T-helper 22 cell (primary cell): ENCODE measurements at regions not wholly inside any gene's neighbourhood (a gene's known extent, or its start where the extent isn't known, plus 50 kb on each side); places are given as distances from the start of the nearest gene placed in this dataset.

Source experiments
- DNase-seq: peaks from one replicate; pipeline ENCODE4 v3.0.0-alpha.2; 2020; ENCODE audit warnings: low read depth

DNA sequence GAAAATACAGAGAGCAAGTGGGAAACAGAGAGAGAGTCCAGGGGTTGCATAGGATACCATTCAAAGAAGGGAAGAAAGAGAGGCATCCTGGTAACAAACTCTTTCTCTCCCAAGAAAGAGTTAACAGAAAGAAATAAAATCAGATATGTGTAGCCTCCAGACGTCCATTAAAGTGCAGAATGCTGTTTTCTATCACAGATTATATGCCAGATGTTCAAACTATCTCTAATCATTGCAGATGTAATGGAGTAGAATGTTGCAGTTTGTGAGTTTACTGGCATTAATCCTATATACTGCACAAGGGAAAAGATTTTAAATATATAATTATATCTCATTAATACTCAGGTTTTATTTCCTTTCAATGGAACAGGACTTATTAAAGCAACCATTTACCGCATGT is 369.4 kb downstream of the ZNF536 start:
- DNase-seq, result no peak

DNA sequence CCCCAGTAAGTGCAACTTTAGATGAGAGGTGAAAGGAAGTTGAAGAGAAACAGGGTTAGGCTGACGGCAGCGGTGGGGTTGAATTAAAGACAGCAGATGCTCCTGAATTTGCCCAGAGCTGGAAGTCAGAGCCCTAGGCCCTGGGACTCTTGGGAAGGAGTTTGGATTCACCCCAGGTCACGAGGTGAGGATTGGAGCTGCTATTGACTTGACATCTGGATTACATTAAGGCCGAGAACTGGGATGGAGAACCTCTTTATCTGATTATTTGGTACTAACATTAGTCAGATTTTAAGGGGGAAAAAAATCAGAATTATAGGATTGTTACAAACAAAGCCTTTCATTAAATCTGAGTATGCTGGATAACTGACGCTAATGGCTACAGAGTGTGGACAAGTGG is 367.2 kb downstream of the ZNF536 start:
- DNase-seq, result no peak

- no peak for DNase-seq
Measured at GRCh38 chr19:30738047-30738446, 365.9 kb downstream of the ZNF536 start.

- DNase-seq, result no peak
Measured at GRCh38 chr19:30734669-30735068, 362.5 kb downstream of the ZNF536 start.

DNA sequence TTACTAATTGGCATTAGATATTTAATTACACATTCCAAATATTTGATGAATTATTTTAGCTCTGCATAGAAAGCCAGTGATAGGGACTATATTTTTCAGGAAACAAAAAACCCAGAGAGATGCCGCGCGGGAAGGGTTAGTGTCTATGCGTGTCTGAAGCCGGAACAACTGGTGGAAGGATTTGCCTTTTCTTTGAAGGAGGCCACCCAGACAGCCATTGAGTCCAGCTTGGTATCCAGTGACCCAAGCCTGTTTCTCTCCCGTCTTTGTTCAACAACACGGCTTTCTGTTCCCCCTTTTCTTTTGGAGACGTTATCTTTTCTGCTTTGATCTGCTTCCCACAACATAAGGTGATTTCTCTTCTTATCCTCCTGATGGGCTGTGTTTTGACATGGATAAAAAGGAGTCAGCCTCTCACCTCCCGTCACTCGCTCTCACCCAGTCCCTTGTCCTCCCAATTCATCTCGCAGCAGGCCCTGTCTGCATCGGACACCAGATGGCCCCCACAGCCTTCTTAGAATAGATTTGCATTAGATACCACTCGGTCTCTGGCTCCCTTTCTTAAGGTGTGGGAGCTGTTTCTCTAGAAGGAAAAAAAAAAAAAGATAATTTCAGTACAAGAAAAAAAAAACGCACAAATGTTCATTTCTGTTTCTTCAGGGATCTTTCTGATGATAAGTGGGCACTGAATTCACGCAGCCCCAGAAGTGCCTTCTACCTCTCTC is 361.8 kb downstream of the ZNF536 start:
- no peak for DNase-seq

GRCh38 chr19:30731591-30731990 is 359.4 kb downstream of the ZNF536 start:
- DNase-seq, result no peak

DNA sequence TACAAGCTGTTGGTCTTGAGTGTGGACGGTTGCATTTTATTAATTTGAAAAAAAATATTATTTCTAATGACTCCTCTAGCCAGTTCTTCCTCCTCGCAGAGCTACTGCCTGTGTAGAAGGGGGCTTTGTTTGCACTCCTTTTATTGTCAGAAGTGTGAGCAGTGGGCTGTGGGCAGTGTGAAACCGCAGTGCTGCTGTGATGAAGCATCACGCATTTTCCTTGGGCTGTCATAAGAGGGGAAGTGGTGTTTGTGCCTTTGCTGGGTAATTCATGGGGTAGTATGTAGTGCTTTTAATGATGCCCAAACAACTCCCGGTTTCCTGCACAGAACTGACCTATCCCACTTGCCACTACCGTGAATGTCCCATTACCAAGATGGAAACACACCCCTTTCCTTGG is 357.3 kb downstream of the ZNF536 start:
- no peak for DNase-seq

DNA sequence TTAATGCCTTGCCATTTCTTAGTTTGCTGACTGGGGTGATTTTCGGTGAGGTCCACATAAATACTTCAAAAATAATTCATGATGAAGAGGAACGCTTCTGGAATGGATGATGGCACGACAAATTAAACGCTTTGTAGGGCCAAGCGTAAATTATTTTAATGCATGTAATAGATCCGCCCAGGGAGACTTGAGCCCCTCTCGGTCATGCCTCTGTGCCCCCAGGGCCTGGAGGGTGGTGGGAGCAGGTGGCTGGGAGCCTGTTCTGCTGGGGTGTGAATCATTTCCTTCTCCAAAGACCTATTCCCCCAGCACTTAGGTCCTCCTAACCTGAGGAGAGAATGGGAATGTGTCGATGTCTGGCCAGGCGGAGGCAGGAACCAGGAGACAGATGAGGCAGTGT is 350.6 kb downstream of the ZNF536 start:
- DNase-seq, result no peak

DNA sequence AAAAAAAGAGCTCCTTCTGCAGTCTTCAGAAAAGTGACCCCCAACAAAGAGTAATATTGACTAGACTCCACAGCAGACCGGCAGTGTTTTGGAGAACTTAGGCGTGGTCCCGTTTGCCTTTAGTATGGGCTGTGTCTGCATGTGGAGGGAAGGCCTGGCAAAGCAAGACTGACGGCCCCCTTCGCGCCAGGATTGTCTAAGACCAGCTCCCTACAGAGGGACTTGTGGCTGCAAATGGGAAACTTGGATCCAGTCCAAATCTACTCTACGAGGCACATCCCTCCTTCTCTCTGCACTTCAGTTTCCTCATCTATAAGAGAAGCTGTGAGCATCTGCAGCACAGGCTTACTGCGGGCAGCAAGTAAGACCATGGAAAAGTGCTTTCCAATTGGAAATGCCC is 350.0 kb downstream of the ZNF536 start:
- no peak for DNase-seq

DNA sequence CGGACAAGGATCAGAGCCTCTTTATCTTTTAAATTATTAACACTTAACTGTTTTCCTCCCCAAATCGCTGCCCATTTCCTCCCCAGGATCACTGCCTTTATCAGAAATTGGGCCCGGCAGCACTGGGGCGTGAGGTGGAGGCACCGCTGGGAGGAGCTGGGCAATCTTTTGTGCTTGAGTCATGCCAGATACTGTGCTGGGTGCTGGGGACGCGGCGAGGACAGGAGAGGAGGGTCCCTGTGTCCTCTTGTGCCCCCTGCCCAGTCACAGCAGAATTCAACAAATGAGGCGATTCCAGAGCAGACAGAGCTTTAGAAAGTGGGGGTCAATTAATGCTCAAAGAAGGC is 347.8 kb downstream of the ZNF536 start:
- DNase-seq, result no peak

GRCh38 chr19:30719189-30719998 is 347.2 kb downstream of the ZNF536 start:
- no peak for DNase-seq

- DNase-seq, result no peak
Measured at GRCh38 chr19:30718707-30719106, 346.5 kb downstream of the ZNF536 start.

DNA sequence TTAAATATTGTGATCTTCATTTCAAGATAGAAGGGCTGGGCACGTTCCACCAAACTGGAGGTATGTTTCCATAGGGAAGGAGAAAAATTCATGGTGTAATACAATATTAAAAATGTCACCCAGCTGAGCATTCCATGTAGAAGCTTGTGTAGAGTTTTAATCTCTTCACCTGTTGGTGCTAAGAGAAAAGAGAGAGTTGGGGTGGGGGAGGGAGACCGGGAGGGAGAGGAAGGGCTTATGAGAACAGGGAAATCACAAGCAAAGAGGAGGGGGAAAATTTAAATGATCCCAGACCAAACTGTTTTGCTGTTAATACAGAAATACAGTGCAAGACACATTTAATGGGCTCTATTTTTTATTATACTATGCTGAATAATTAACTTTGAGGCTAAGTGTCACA is 345.8 kb downstream of the ZNF536 start:
- DNase-seq, result no peak

DNA sequence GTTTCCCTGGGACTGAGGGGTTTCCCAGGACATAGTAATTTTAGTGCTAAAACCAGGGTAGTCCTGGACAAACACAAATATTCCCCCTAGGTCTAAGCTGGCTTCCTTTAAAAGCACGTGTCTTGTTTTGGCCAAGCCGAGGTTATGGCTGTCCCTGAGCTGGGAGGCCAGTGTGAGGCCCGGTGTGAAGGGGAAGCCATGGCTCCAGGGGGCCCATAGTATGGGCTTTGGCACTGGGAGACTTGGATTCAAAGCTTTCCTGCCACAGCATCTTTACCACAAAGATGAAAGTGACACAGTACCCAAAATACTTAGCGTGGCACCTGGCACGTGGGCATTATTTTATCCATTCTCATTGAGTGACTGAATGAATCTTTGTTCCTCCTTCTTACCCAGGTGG is 345.2 kb downstream of the ZNF536 start:
- no peak for DNase-seq

GRCh38 chr19:30712431-30713337 is 340.5 kb downstream of the ZNF536 start:
- no peak for DNase-seq

- no peak for DNase-seq
Measured at GRCh38 chr19:30711826-30712225, 339.6 kb downstream of the ZNF536 start.

DNA sequence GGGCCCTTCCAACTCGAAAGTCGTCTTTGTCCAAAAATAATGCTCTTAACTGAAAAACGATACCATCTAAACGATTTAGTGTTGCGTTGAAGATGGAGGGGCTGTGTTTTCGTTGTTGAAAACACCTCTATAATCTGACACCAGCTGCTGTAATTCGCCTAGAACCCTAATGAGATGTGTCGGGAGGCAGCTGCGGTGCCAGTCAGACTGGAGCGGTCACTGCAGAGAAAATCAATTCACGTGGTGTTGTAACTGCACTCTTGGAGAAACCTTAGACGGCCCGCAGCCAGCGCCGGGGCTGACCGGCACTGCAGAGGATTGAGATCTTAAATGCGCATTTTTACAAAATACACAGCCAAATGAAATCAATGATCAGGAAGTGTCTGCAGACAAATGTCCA is 339.1 kb downstream of the ZNF536 start:
- DNase-seq, result no peak

DNA sequence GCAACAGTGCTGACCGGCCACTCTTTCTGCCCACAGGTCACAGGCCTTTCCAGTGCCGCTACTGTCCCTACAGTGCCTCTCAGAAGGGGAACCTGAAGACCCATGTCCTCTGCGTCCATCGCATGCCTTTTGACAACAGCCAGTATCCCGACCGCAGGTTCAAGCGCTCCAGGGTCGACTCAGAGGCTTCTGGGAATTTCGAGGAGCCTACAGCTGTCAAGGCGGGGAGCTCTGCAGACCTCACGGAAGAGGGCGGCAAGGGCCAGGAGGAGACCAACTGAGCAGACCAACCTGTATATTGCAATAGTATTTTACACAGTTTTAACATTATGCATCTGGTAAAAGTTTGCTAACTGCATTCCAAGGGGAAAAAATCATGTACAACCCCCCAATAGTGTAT is 338.5 kb downstream of the ZNF536 start:
- DNase-seq, result no peak

- no peak for DNase-seq
Measured at GRCh38 chr19:30708416-30709178, 336.4 kb downstream of the ZNF536 start.

GRCh38 chr19:30704771-30705330 is 332.7 kb downstream of the ZNF536 start:
- no peak for DNase-seq

DNA sequence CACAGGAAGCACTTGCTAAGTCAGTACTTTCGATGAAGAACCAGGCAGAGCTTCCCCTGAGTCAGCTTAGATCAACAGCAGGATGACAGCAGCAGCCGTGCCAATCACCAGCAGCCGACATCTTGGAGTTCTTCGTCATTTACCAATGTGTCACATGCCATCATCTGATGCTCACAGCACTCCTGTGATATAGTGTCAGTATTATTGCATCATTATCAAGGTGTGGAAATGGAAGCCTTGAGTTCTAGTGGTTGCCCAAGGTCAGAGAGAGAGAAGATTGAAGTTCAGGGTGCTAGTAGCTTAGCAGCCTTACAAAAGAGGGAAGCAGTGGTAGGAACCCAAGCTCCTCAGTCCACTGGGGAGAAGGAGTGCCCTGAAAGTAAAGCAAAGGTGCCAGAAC is 331.5 kb downstream of the ZNF536 start:
- DNase-seq, result no peak

GRCh38 chr19:30701178-30701577 is 329.0 kb downstream of the ZNF536 start:
- no peak for DNase-seq
